ENCODE measurements at regions not wholly inside any gene's neighbourhood (a gene's known extent, or its start where the extent isn't known, plus 50 kb on each side); places are given as distances from the start of the nearest gene placed in this dataset.

DNA sequence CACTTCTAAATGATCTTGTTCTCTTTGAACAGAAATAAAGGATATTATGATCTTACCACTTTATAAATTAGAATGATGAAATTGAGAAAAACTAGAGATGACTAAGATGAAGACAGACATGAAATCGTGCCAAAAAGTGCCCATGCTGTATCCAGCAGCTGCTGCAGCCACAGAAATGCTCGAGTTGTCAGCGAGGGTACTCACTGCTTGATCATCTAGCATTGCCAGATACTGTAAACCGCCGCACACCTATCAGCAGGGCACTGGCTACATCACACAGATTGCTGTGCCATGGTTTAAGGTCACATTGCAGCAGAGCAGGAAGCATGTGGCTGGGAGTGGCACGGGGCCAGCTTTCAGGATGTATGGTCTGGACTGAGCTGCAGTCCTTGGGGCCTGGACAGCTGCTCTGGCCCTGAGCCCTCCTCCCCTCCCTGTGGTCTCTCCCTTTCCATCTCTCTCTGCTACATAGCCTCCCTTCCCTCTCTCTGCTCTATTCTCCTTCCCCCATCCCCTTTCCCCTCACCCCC lies 51.0 kb upstream of the SEPTIN5 start:
- Histone ChIP-seq H3K36me3 (ENCODE audit: control insufficient read depth, low read depth, low read length) (no peaks in the 10 kb centered on the region), H3K9me3 (ENCODE audit: control insufficient read depth, low read depth, low read length) (no peaks in the 10 kb centered on the region), H3K4me1 (ENCODE audit: control insufficient read depth, low read depth, low read length) (peaks cover 3% of the 10 kb centered on the region), H3K27me3 (ENCODE audit: control insufficient read depth, insufficient read depth, low read length) (no peaks in the 10 kb centered on the region), H3K4me3 (ENCODE audit: low read length) (no peak overlapping the region), H3K27ac (ENCODE audit: low read length) (no peak overlapping the region), H3K9ac (ENCODE audit: low read length) (no peak overlapping the region)

DNA sequence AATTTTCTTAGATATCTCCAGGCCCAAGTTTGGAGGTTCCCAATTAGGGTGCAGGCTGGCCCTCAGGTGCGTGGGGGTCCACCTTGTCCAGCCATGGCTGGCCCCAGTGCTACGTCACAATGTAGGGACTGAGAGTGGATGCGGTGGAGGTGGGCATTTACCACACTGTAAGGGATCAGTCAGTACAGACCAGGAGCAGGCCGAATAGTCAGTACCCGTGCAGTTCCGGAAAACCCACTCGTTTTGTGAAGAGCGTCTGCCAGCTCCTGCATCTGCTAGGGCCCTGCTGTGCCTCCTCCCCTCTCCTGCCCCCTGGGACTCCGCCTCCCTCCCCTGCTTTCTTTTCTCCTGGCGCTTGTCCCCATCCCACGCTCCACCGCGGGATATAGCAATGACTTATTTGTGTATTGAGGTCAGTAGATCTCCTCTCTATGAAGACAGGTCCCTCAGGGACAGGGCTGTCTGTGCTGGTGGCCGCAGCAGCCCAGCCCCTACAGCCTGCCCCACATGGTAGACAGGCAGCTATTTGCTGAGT lies 50.4 kb upstream of the SEPTIN5 start:
- Histone ChIP-seq H3K27ac (ENCODE audit: low read length) (no peak overlapping the region), H3K4me3 (ENCODE audit: low read length) (no peak overlapping the region), H3K9ac (ENCODE audit: low read length) (no peak overlapping the region), H3K4me1 (ENCODE audit: control insufficient read depth, low read depth, low read length) (peaks cover 3% of the 10 kb centered on the region), H3K27me3 (ENCODE audit: control insufficient read depth, insufficient read depth, low read length) (no peaks in the 10 kb centered on the region), H3K36me3 (ENCODE audit: control insufficient read depth, low read depth, low read length) (no peaks in the 10 kb centered on the region), H3K9me3 (ENCODE audit: control insufficient read depth, low read depth, low read length) (no peaks in the 10 kb centered on the region)

DNA sequence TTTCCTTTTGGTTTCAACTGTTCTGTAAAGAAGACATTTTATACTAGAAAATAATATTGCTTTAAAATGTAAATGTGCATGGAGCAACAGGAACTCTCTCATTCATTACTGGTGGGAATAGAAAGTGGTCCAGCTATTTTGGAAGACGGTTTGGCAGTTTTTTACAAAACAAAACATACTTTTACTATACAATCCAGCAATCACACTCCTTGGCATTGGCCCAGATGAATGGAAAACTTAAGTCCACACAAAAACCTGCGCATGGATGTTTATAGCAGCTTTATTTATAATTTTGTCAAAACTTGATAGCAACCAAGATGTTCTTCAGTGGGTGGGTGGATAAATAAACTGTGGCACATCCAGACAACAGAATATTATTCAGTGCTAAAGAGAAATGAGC lies 49.9 kb upstream of the SEPTIN5 start:
- Histone ChIP-seq H3K9ac (ENCODE audit: low read length) (no peak overlapping the region), H3K36me3 (ENCODE audit: control insufficient read depth, low read depth, low read length) (no peaks in the 10 kb centered on the region), H3K27ac (ENCODE audit: low read length) (no peak overlapping the region), H3K4me1 (ENCODE audit: control insufficient read depth, low read depth, low read length) (peaks cover 3% of the 10 kb centered on the region), H3K9me3 (ENCODE audit: control insufficient read depth, low read depth, low read length) (no peaks in the 10 kb centered on the region), H3K4me3 (ENCODE audit: low read length) (no peak overlapping the region), H3K27me3 (ENCODE audit: control insufficient read depth, insufficient read depth, low read length) (no peaks in the 10 kb centered on the region)

Measured in iPS-18a (cell line).